ENCODE measurements at regions not wholly inside any gene's neighbourhood (a gene's known extent, or its start where the extent isn't known, plus 50 kb on each side); places are given as distances from the start of the nearest gene placed in this dataset.

DNA sequence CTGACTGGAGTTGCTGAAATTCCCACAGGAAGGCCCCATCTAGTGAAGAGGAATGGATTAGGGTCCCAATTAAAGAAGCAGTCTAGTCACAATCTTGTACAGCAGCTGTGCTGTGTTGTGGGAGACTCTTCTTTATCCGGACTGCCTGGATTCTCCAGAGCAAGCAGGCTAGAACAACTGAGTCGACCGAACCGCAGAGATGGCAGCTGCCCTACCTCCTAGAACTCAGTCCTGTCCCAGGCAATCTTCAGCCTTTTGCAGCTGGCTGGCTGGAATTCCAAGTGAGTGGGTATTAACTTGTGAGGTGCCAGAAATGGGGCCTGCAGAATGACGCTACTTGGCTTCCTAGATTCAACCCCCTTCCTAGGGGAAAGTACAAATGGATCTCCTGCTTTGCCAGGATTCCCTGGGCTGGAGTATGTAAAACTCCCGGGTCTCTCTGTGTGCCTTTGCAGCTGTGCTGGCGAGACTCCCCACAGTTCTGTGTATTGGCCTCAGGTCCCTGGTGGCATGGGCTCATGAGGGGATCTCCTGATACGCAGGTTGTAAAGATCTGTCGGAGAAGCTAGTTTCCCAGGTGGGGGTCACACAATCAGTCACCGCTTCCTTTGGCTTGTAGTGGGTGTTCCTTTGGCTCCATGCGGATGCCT, 1952.6 kb upstream of the LRRTM1 start:
- H3K9me3 ChIP-seq (ENCODE audit: control insufficient read depth, insufficient read depth, low read depth, low read length) = no peaks in the 10 kb centered on the region
- H3K27ac ChIP-seq (ENCODE audit: insufficient read depth, low read length) = no peak overlapping the region
- H3K36me3 ChIP-seq (ENCODE audit: control insufficient read depth, insufficient read depth, low read length) = no peaks in the 10 kb centered on the region
- no peak overlapping the region for H3K4me3 ChIP-seq (replicated peaks in 1 of 4; ENCODE audit: control extremely low read depth in 1 of 4, insufficient read depth in 1 of 4, low read depth in 3 of 4, low read length in 4 of 4)
- H3K27me3 ChIP-seq (ENCODE audit: control insufficient read depth, insufficient read depth, low read length) = no peaks in the 10 kb centered on the region
- no peak overlapping the region for H3K9ac ChIP-seq (ENCODE audit: insufficient read depth, low read length)
- no peaks in the 10 kb centered on the region for H3K4me1 ChIP-seq (ENCODE audit: control insufficient read depth, extremely low read depth, insufficient read depth, low read length)
- H3K79me2 ChIP-seq (ENCODE audit: control insufficient read depth, insufficient read depth, low read length) = no peaks in the 10 kb centered on the region
- no peak overlapping the region for H2AFZ ChIP-seq (ENCODE audit: low read length)
- DNase-seq (ENCODE audit: low read depth in 2 of 2) = no peak
- H3K4me2 ChIP-seq (ENCODE audit: extremely low read depth, insufficient read depth, low read length) = no peak overlapping the region
- TF ChIP-seq, protein P1, sequence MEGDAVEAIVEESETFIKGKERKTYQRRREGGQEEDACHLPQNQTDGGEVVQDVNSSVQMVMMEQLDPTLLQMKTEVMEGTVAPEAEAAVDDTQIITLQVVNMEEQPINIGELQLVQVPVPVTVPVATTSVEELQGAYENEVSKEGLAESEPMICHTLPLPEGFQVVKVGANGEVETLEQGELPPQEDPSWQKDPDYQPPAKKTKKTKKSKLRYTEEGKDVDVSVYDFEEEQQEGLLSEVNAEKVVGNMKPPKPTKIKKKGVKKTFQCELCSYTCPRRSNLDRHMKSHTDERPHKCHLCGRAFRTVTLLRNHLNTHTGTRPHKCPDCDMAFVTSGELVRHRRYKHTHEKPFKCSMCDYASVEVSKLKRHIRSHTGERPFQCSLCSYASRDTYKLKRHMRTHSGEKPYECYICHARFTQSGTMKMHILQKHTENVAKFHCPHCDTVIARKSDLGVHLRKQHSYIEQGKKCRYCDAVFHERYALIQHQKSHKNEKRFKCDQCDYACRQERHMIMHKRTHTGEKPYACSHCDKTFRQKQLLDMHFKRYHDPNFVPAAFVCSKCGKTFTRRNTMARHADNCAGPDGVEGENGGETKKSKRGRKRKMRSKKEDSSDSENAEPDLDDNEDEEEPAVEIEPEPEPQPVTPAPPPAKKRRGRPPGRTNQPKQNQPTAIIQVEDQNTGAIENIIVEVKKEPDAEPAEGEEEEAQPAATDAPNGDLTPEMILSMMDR (conservative IDR thresholded peaks at IDR 0.05 in 1 of 2, IDR thresholded peaks at IDR 0.05 in 1 of 2; ENCODE audit: low read depth in 1 of 2, low read length in 2 of 2) = no peak
- no peaks in the 10 kb centered on the region for H4K20me1 ChIP-seq (ENCODE audit: control insufficient read depth, extremely low read depth, insufficient read depth, low read length)

DNA sequence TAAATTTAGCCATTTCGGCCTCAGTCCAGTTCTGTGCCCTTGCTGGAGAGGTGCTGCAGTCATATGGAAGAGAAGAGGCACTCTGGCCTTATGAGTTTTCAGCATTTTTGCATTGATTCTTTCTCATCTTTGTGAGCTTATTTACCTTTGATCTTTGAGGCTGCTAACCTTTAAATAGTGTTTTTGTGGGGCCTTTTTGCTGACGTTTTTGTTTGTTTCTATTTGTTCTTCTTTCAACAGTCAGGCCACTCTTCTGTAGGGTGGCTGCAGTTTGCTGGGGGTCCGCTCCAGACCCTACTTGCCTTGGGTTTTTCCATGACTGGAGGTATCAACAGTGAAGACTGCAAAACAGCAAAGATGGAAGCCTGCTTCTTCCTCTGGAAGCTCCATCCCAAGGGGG, 1951.7 kb upstream of the LRRTM1 start:
- Histone ChIP-seq H3K36me3 (ENCODE audit: control insufficient read depth, insufficient read depth, low read length) (no peaks in the 10 kb centered on the region), H3K27me3 (ENCODE audit: control insufficient read depth, insufficient read depth, low read length) (no peaks in the 10 kb centered on the region), H3K79me2 (ENCODE audit: control insufficient read depth, insufficient read depth, low read length) (no peaks in the 10 kb centered on the region), H3K9me3 (ENCODE audit: control insufficient read depth, insufficient read depth, low read depth, low read length) (no peaks in the 10 kb centered on the region), H3K4me3 (replicated peaks in 1 of 4; ENCODE audit: control extremely low read depth in 1 of 4, insufficient read depth in 1 of 4, low read depth in 3 of 4, low read length in 4 of 4) (no peak overlapping the region), H3K27ac (ENCODE audit: insufficient read depth, low read length) (no peak overlapping the region), H3K4me2 (ENCODE audit: extremely low read depth, insufficient read depth, low read length) (no peak overlapping the region), H3K4me1 (ENCODE audit: control insufficient read depth, extremely low read depth, insufficient read depth, low read length) (no peaks in the 10 kb centered on the region), H3K9ac (ENCODE audit: insufficient read depth, low read length) (no peak overlapping the region), H4K20me1 (ENCODE audit: control insufficient read depth, extremely low read depth, insufficient read depth, low read length) (no peaks in the 10 kb centered on the region), H2AFZ (ENCODE audit: low read length) (no peak overlapping the region)
- no peak for TF ChIP-seq EZH2 (IDR thresholded peaks at IDR 0.05; ENCODE audit: low read length, missing control alignments)
- TF ChIP-seq, protein P1 (conservative IDR thresholded peaks at IDR 0.05 in 1 of 2, IDR thresholded peaks at IDR 0.05 in 1 of 2; ENCODE audit: low read depth in 1 of 2, low read length in 2 of 2) = no peak
- no peak for DNase-seq (ENCODE audit: low read depth in 2 of 2)

DNA sequence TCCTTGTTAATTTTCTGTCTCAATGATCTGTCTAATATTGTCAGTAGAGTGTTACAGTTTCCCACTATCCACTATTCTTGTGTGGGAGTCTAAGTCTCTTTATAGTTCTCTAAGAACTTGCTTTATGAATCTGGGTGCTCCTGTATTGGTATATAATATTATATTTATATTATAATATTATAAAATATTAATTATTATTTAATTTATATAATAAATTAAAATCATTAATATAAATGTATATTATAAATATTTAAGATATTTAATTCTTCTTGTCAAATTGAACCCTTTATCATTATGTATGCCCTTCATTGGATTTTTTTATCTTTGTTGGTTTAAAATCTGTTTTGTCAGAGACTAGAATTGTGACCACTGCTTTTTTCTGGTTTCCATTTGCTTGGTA, 1950.2 kb upstream of the LRRTM1 start:
- H3K9me3 ChIP-seq (ENCODE audit: control insufficient read depth, insufficient read depth, low read depth, low read length) = no peaks in the 10 kb centered on the region
- H3K79me2 ChIP-seq (ENCODE audit: control insufficient read depth, insufficient read depth, low read length) = no peaks in the 10 kb centered on the region
- H3K4me2 ChIP-seq (ENCODE audit: extremely low read depth, insufficient read depth, low read length) = no peak overlapping the region
- no peak overlapping the region for H2AFZ ChIP-seq (ENCODE audit: low read length)
- no peak overlapping the region for H3K4me3 ChIP-seq (replicated peaks in 1 of 4; ENCODE audit: control extremely low read depth in 1 of 4, insufficient read depth in 1 of 4, low read depth in 3 of 4, low read length in 4 of 4)
- H3K27ac ChIP-seq (ENCODE audit: insufficient read depth, low read length) = no peak overlapping the region
- H3K9ac ChIP-seq (ENCODE audit: insufficient read depth, low read length) = no peak overlapping the region
- H4K20me1 ChIP-seq (ENCODE audit: control insufficient read depth, extremely low read depth, insufficient read depth, low read length) = no peaks in the 10 kb centered on the region
- no peaks in the 10 kb centered on the region for H3K36me3 ChIP-seq (ENCODE audit: control insufficient read depth, insufficient read depth, low read length)
- TF ChIP-seq EZH2 (IDR thresholded peaks at IDR 0.05; ENCODE audit: low read length, missing control alignments) = no peak
- TF ChIP-seq, protein P1 (conservative IDR thresholded peaks at IDR 0.05 in 1 of 2, IDR thresholded peaks at IDR 0.05 in 1 of 2; ENCODE audit: low read depth in 1 of 2, low read length in 2 of 2) = no peak
- H3K27me3 ChIP-seq (ENCODE audit: control insufficient read depth, insufficient read depth, low read length) = no peaks in the 10 kb centered on the region
- DNase-seq (ENCODE audit: low read depth in 2 of 2) = no peak
- no peaks in the 10 kb centered on the region for H3K4me1 ChIP-seq (ENCODE audit: control insufficient read depth, extremely low read depth, insufficient read depth, low read length)

All from fibroblast of lung (primary cell).